HG03457 (cell line): ENCODE measurements at regions not wholly inside any gene's neighbourhood (a gene's known extent, or its start where the extent isn't known, plus 50 kb on each side); places are given as distances from the start of the nearest gene placed in this dataset.
"Not testable (repeated sequence)": the region's sequence is repeated elsewhere in the genome, so short reads cannot be mapped to it uniquely, and the experiment has no call there.

ENCODE experiments used
- ATAC-seq: cut with Tn5 transposase; IDR thresholded peaks from one replicate; pipeline ENCODE4 v1.9.1; 2021; ENCODE audit warnings: moderate number of reproducible peaks; ENCODE audit not compliant: unreplicated experiment

DNA sequence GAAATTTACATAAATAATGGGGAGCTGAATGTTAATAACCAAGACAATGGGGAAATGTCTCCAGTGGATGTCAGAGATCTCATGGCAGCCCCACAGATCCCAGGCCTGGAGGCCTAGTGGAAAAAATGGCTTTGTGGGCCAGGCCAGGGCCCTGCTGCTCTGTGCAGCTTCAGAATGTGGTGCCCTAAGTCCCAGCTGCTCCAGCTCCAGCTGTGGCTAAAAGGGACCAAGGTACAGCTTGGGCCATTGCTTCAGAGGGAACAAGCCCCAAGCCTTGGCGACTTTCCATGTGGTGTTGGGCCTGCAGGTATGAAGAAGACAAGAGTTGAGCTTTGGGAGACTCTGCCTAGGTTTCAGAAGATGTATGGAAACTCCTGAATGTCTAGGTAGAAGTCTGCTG lies 658.2 kb downstream of the NUP35 start:
- no peak for ATAC-seq

DNA sequence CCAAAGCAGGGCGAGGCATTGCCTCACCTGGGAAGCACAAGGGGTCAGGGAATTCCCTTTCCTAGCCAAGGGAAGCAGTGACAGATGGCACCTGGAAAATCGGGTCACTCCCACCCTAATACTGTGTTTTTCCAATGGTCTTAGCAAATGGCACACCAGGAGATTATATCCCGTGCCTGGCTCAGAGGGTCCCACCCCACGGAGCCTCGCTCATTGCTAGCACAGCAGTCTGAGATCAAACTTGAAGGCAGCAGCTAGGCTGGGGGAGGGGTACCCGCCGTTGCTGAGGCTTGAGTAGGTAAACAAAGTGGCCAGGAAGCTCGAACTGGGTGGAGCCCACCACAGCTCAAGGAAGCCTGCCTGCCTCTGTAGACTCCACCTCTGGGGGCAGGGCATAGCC lies 664.6 kb downstream of the NUP35 start:
- not testable (repeated sequence) for ATAC-seq

DNA sequence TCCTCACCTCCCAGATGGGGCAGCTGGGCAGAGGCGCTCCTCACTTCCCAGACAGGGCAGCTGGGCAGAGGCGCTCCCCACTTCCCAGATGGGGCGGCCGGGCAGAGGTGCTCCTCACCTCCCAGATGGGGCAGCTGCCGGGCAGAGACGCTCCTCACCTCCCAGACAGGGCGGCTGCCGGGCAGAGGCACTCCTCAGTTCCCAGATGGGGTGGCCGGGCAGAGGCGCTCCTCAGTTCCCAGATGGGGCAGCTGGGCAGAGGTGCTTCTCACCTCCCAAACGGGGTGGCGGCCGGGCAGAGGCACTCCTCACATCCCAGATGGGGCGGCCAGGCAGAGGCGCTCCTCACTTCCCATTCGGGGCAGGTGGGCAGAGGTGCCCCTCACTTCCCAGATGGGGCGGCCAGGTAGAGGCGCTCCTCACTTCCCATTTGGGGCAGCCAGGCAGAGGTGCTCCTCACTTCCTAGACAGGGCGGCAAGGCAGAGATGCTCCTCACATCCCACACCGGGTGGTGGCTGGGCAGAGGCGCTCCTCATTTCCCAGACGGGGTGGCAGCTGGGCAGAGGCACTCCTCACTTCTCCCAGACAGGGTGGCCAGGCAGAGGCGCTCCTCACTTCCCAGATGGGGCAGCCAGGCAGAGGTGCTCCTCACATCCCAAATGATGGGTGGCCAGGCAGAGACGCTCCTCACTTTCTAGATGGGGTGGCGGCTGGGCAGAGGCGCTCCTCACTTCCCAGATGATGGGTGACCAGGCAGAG lies 668.1 kb downstream of the NUP35 start:
- ATAC-seq: not testable (repeated sequence)

DNA sequence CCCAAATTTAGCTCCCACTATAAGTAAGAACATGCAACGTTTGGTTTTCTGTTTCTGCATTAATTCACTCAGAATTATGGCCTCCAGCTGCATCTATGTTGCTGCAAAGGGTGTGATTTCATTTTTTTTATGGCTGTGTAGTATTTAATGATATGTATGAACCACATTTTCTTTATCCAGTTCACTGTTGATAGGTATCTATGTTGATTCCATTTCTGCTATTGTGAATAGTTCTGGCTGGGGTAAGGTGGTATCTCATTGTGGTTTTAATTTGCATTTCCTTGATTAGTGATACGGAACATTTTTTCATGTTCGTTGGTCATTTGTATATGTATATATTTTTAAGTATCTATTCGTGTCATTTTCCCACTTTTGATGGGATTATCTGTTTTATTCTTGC lies 674.3 kb downstream of the NUP35 start:
- ATAC-seq: no peak

DNA sequence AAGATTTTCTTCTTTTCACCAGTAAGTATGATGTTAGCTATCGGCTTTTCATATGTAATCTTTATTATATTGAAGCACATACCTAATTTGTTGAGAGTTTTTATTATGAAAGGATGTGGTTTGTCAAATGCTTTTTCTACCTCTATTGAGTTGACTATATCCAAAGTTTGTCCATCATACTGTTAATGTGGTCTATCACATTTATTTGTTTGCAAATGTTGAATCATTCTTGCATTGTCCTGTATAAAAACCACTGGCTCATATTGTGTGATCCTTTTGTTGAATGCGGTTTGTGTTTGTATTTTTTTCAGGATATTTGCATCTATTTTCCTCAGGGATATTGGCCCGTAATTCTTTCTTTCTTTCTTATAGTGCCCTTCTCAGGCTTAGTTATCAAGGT lies 675.5 kb downstream of the NUP35 start:
- no peak for ATAC-seq

DNA sequence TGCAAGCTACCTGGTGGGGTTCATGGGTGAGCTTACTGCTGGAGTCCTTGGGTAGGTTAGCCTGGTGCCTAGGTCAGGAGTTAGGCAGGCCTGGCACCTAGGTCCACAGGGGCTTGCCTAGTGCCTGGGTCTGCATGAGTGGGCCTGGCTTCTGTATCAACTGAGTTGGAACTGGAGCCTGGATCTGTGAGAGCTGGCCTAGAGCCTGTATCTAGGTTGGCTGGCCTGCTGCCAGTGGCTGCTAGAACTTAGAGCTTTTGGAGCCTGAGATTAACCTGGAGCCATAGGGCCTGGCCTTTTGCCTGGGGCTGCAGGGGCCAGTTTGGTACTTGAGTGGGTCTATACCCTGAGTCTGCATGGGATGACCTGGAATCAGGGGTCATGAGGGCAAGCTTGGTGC lies 679.4 kb downstream of the NUP35 start:
- ATAC-seq: no peak

DNA sequence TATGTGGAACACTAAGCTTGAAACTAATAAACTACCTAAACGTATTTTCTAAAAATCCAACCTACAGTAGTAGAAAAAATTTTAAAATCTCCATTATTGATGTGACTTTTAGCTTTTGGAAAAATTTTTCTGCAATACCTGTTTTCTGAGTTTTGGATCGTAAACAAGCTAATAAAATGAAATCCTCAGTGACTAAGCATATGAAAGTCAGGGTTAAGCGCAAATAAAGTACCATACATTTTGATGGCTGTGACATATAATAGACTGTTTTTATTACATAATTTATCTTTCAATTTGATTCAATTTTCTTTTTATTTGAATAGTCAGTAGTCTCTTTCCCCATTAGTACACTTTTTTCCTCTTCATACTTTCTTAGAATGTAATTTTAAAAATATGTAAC lies 683.6 kb downstream of the NUP35 start:
- ATAC-seq: no peak

DNA sequence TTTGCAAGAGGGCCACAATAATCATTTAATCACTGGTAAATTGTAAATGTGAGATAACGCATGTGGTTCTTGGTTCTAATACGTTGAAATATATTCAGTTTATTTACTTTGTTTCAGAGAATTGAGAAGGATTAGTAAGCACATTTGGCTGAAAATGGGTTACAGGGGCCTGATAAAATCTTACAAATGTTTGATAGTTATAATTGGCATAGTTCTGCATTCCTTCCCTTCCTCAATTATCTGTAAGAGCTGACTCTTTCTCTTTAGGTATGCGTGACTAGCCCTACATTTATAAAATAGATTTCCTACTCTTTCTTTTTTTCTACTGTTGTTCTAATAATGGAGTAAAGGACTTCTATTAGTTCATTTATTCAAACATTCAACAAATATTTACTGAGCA lies 685.2 kb downstream of the NUP35 start:
- no peak for ATAC-seq

DNA sequence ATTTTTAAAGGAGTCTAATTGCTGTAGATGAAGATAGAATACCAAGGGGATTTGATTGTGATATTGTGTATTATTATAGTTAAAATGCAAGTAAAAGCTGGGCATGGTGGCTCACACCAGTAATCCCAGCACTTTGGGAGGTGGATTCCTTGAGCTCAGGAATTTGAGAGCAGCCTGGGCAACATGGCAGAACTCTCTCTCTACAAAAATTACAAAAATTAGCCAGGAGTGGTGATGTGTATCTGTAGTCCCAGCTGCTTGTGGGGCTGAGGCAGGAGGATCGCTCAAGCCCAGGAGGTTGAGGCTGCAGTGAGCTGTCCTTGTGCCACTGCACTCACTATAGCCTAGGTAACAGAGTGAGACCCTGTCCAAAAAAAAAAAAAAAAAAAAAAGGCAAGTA lies 687.0 kb downstream of the NUP35 start:
- ATAC-seq: no peak

DNA sequence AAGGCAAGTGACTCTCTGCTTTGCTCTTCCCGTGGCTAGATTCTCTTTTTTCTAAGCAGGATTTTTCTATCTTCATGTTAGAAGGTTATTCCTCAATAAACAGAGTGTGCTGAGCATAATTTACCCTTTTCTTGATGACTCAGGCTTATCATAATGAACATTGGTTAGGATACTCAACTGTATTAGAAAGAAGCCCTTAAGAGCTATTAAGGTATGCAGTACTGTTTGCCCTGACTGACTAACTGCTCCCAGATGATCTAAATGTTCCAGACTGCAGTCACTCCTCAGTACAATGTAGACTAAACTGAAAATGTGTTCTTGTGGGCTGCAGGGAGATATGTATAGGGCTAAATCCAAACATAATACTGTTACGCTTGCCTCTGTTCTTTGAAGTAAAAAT lies 687.8 kb downstream of the NUP35 start:
- no peak for ATAC-seq

DNA sequence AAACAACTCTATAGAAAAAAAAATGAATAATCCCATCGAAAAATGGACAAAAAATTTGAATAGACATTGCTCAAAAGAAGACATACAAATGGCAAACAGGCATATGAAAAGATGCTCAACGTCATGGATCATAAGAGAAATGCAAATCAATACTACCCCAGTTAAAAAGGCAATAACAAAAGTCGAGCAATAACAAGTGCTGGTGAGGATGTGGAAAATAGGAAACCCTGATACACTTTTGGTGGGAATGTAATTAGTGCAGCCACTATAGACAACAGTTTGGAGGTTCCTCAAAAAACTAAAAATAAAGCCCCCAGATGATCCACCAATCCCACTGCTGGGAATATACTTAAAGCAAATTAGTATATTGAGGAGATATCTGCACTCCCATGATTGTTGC lies 701.5 kb downstream of the NUP35 start:
- ATAC-seq: no peak

DNA sequence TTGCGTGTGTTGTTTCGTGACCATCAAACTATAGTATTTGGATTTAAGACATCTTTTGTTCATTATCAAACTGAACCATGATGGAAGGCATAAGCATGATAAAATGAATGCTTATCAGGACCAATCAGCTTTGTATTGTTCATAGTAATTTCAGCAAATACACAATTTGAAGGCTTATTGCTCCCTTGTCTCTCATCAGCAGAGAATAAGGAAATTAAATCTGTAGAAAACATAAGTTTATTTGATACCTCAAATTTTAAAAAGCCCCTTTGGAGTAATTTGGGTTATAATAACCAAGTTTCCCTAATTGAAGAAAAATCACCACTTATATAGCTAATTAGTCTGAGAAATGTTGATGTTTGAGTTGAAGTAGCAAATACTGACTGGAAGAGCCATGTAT lies 705.7 kb downstream of the NUP35 start:
- ATAC-seq: no peak

DNA sequence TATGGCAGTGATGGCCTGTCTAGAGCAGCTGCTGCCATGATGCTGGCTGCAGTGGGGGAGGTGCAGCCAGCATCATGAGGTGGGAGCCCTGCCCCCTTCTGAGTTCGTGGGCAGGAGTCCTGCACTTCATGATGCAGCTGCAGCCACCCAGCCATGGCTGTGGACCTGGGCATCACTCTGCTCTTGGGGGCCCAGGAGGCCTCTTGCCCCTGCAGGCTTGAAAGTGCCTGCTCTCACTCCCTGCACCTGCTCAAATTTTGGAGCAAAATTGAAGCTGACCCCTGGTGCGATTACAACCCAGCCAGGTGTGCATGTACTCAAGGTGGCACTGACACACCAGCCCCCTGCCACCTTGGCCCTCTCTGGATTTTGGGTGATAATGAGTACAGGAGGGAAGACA lies 712.9 kb downstream of the NUP35 start:
- ATAC-seq: no peak

DNA sequence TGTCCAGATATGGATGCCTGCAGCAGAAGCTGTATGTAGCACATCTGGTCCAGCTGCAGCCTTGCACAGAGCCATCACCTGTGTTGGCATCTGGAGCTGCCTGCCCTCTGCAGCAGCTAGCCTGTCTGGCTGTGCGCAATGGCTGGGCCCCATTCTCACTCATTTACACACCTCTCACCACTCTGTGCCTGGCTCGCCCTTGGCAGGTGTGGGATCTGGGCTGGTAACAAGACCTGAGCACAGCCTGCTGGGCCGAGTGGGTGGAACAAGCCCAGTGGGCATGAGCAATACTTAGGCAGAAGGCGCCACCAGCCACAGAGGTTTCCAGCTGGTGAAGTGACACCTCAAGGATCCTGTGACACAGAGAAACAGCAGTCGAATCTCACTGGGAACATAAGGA lies 714.1 kb downstream of the NUP35 start:
- no peak for ATAC-seq

DNA sequence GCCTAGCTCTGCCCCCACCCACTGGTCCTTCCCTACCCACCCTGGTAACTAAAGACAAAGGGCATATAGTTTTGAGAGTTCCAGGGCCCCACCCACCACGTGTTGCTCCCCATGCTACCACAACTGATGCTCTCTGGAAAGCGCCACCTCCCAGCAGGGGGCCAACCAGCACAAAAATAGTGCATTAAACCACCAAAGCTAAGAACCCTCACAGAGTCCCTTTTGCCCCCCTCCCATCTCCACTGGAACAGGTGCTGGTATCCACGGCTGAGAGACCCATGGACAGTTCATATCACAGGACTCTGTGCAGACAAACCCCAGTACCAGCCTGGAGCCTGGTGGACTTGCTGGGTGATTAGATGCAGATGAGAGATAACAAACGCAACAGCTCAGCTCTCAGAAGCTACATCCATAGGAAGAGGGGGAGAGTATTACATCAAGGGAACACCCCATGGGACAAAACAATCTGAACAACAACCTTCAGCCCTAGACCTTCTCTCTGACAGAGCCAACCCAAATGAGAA lies 715.9 kb downstream of the NUP35 start:
- no peak for ATAC-seq

DNA sequence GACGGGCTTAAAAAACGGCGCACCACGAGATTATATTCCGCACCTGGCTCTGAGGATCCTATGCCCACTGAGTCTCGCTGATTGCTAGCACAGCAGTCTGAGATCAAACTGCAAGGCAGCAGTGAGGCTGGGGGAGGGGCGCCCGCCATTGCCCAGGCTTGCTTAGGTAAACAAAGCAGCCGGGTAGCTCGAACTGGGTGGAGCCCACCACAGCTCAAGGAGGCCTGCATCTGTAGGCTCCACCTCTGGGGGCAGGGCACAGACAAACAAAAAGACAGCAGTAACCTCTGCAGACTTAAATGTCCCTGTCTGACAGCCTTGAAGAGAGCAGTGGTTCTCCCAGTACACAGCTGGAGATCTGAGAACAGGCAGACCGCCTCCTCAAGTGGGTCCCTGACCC lies 725.6 kb downstream of the NUP35 start:
- ATAC-seq: not testable (repeated sequence)

DNA sequence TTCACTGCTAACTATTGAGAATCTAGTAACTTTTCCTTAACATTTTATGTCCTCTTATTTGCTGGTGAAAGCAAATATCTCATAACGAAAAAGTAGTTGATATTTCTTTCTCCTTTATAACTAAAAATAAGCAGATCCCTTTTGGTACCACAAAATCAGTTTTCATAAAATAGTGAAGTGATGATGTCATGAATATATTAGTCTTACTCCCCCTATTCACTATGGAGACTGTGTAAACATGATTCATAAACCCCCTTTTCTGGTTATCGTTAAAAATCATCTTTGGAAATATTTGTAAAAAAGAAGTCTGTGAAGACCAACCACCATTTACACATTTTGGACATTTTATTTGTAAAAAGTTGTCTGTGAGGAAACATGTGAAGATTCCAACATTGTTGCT lies 734.9 kb downstream of the NUP35 start:
- no peak for ATAC-seq

DNA sequence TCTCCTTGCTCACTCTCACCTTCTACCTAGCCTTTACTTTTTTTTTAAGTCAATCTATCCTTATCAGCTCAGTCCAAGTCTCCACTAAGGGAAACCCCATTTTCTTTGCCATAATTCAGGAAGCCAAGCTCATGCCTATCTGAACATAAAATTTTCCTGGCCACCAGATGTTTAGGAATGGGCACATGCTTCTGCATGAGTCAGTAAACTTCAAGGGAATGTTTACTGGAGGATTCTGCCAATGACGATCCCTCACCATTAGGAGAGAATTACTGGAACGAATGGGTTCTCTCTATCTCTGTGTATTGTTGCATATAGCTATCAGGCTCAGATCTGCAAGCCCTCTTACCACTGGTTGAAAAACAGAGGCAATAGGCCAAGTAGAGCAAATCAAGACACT lies 731.7 kb upstream of the ZNF804A start:
- no peak for ATAC-seq

DNA sequence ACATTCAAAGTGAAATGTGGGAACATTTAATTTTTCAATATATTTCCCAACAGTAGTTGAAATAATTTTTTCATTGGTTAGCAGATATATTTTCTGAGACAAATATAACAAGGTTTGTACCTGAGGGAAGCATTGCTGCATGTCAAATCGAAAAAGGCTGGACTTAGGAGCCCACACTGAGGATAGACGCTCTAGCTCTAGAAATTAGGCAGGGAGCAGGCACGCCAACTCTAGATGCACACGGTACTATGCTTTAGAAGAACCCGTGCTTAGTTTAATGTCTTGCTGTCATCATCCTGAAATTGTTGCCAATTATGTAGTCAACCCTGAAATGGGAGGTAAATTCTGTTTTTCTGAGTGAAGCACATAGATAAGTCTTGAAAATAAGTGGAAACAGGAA lies 731.1 kb upstream of the ZNF804A start:
- ATAC-seq: no peak

DNA sequence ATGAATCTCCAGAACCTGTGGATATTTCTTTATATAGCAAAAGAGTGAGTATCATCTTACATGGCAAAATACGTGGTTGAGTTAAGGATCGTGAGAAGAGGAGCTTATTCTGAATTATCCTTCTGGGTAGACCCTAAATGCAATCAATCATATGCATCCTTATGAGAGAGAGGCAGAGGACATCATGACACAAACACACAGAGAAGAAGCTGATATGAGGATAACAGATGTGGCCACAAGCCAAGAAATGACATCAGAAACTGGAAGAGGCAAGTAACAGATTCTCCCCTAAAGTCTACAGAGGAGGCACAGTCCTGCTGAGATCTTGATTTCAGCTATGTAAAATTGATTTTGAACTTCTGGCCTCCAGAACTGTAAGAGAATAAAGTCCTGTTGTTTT lies 730.2 kb upstream of the ZNF804A start:
- peak; percentile 20 for ATAC-seq

DNA sequence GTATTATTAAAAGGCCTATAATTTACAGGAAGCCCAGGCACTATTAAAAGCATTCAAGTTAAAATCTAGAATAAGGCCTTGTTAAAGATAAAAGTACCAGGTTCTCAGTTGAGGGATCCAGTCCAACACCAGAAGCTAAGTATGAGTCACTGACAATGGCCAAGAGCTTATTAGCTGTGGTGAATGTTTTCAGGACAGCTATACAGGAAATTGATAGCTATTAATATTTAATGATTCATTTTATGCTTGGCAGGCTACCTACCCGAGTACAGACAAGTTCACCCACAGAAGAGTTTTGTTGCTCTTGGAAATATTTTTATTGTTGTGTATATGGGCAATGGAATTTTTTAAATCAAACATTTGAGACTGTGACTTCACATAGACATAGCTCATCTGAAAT lies 729.6 kb upstream of the ZNF804A start:
- ATAC-seq: peak; percentile 85

DNA sequence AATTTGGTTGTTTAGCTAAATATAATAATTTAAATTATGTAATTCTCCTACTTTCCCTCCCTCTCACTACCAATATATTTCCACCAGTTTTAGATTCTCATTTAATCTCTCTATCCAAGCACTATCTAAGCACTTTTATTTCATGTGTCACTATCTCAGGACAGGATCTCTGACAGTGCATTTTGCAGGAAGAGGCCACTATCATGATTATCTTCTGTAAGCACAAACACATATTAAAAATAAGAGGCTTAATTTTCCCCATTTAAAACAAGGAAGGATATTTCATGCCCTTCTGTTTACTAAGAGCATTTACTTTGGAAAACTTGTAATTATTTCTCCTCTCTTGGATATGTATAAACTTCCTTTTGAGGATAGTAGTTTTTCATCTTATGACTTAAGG lies 726.2 kb upstream of the ZNF804A start:
- ATAC-seq: no peak

DNA sequence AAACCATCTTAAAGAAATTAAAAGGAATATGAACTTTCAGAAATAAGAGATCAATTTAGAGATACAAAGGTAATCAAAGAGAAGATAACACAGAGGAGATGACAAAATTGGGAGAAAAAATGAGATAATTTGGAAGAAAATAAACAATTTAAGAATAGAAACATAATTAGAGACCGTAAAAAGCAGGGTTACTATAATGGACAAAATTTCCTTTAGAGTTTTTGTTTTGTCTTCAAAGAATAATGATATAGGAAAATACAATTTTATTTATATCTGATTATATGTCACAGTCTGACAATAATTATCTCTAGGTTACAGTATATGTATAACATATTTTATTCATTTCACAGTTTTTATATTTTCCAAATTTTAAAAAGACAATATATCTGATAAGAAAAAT lies 716.4 kb upstream of the ZNF804A start:
- ATAC-seq: no peak
